ENCODE measurements at regions not wholly inside any gene's neighbourhood (a gene's known extent, or its start where the extent isn't known, plus 50 kb on each side); places are given as distances from the start of the nearest gene placed in this dataset.

- H3K4me3 ChIP-seq (replicated peaks in 1 of 2; ENCODE audit: low read depth in 2 of 2, low read length in 2 of 2) = no peak overlapping the region
- DNase-seq (ENCODE audit: low read depth in 2 of 2) = no peak
- TF ChIP-seq, protein P1, sequence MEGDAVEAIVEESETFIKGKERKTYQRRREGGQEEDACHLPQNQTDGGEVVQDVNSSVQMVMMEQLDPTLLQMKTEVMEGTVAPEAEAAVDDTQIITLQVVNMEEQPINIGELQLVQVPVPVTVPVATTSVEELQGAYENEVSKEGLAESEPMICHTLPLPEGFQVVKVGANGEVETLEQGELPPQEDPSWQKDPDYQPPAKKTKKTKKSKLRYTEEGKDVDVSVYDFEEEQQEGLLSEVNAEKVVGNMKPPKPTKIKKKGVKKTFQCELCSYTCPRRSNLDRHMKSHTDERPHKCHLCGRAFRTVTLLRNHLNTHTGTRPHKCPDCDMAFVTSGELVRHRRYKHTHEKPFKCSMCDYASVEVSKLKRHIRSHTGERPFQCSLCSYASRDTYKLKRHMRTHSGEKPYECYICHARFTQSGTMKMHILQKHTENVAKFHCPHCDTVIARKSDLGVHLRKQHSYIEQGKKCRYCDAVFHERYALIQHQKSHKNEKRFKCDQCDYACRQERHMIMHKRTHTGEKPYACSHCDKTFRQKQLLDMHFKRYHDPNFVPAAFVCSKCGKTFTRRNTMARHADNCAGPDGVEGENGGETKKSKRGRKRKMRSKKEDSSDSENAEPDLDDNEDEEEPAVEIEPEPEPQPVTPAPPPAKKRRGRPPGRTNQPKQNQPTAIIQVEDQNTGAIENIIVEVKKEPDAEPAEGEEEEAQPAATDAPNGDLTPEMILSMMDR (IDR thresholded peaks at IDR 0.05; ENCODE audit: low read depth, low read length) = no peak
Measured at GRCh38 chr18:5091741-5092140, 105.3 kb downstream of the AKAIN1 start.

DNA sequence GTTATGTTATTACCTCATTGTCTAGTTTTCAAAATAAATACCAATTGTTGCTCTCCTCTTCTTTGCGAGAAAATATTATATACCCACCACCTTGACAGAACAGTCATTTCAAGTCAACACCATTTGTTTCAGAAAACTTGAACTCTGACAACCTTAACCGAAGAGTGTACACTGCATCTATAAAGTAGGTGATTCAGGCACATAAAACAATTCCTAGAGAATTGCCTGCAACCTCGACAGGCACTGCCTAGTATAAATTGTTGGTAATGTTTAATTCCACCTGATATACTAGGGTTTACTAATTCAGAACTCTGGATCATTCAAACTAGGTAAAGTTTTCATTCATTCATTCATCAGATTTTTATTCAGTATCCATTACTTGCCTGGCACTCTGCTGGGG lies 121.8 kb downstream of the AKAIN1 start:
- DNase-seq (ENCODE audit: low read depth in 2 of 2) = no peak
- no peak overlapping the region for H3K4me3 ChIP-seq (replicated peaks in 1 of 2; ENCODE audit: low read depth in 2 of 2, low read length in 2 of 2)
- TF ChIP-seq, protein P1 (IDR thresholded peaks at IDR 0.05; ENCODE audit: low read depth, low read length) = no peak

GRCh38 chr18:5073026-5073944 lies 123.8 kb downstream of the AKAIN1 start:
- TF ChIP-seq, protein P1 (IDR thresholded peaks at IDR 0.05; ENCODE audit: low read depth, low read length) = peak; percentile 54
- H3K4me3 ChIP-seq (replicated peaks in 1 of 2; ENCODE audit: low read depth in 2 of 2, low read length in 2 of 2) = no peak overlapping the region
- peak; percentile 21 to 61 for DNase-seq (ENCODE audit: low read depth in 2 of 2)

GRCh38 chr18:5068851-5069250 lies 128.2 kb downstream of the AKAIN1 start:
- no peak overlapping the region for H3K4me3 ChIP-seq (replicated peaks in 1 of 2; ENCODE audit: low read depth in 2 of 2, low read length in 2 of 2)
- peak; percentile 2 to 25 for DNase-seq (ENCODE audit: low read depth in 2 of 2)
- TF ChIP-seq, protein P1 (IDR thresholded peaks at IDR 0.05; ENCODE audit: low read depth, low read length) = no peak

DNA sequence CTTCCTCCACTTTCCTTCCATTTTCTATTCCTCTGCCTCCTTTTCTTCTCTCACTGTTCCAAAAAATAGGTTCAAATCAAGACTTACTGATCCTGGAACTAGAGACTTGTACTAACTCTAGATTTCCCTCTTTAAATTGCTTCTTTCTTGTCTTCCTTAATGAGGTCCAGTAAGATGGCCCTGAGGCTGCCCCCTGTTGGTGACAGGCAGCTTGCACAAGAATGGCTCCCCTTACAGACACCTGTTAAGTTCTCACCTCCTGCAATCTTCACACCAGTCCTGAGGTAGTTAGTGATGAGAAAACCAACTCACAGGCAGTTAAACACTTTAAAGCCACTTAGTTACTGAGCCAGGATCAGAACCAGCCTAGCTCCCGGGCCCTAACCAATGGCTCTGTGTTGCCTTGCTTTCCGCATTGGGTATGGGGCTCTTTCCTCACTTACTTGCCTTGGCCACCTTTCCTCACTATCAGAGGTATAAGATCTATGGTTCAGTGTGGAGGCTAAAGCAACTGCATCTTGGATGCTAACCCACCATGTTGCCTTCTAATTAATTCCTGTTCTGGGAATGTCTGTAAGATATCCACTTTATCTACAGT lies 130.6 kb downstream of the AKAIN1 start:
- TF ChIP-seq, protein P1 (IDR thresholded peaks at IDR 0.05; ENCODE audit: low read depth, low read length) = no peak
- no peak overlapping the region for H3K4me3 ChIP-seq (replicated peaks in 1 of 2; ENCODE audit: low read depth in 2 of 2, low read length in 2 of 2)
- no peak for DNase-seq (ENCODE audit: low read depth in 2 of 2)

DNA sequence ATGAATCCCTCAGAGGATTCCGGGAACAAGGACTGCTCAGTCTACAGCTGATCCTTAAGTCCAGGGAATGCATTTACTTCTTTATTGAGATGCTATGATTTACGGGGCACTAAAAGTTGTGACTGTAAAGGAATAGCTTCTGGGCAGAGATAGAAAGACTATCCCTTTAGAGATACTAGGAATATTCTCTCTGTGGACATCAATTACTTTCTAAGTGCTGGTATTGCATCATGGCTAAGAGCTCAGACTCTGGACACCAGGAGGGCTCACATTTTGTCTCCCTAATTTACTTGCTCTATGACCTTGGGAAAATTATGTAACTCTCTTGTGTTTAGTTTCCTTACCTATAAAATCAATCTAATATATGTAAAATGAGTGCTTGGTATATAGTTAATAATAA lies 131.4 kb downstream of the AKAIN1 start:
- DNase-seq (ENCODE audit: low read depth in 2 of 2) = no peak
- no peak overlapping the region for H3K4me3 ChIP-seq (replicated peaks in 1 of 2; ENCODE audit: low read depth in 2 of 2, low read length in 2 of 2)
- TF ChIP-seq, protein P1 (IDR thresholded peaks at IDR 0.05; ENCODE audit: low read depth, low read length) = no peak

Measured in cardiac fibroblast (primary cell).